Jurkat, Clone E6-1 (cell line): ENCODE measurements at regions not wholly inside any gene's neighbourhood (a gene's known extent, or its start where the extent isn't known, plus 50 kb on each side); places are given as distances from the start of the nearest gene placed in this dataset.
A peak's percentile ranks its signal among the peaks of the same experiment; 100 is the strongest.

Source experiments
- DNase-seq: peaks from one replicate; pipeline ENCODE4 v3.0.0-alpha.2; 2011; ENCODE audit warnings: low read depth, low spot score
- H3K4me3 ChIP-seq: 2 replicates; pipeline ENCODE4 v1.5.1; 2011; ENCODE audit warnings: mild to moderate bottlenecking, low read length, control low read depth, moderate library complexity

DNA sequence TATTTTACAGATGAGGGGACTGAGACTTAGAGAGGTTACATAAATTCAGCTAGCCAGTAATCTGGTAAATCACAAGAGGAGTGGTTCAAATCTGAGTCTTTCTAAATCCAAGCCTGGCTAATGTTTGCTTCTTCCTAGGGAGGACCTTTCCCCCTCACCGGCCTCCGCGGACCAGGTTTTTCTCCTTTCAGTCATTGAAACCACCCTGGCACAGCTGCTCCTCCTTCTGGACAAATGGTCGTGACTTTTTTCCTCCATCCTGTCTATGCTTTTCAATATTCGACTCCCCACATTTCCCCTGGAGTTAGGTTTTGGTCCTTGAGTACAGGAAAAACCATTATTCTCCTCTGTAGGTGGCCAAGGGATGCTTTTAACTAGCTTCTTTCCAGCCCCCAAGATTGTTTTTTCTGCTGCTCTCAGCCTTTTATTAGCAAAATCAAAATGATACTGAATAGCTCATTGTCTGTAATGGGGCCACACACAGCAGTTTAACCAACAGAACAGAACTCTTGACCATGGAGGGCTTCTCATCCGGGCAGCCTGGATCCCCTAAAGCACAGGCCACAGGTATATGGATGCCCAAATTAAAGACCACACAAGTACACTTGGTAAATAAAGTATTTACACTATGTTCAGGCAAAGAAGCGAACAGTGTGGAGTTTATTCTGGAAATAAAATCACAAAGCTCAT, 85.9 kb upstream of the KLHL25 start:
- no peak overlapping the region for H3K4me3 ChIP-seq
- no peak for DNase-seq

DNA sequence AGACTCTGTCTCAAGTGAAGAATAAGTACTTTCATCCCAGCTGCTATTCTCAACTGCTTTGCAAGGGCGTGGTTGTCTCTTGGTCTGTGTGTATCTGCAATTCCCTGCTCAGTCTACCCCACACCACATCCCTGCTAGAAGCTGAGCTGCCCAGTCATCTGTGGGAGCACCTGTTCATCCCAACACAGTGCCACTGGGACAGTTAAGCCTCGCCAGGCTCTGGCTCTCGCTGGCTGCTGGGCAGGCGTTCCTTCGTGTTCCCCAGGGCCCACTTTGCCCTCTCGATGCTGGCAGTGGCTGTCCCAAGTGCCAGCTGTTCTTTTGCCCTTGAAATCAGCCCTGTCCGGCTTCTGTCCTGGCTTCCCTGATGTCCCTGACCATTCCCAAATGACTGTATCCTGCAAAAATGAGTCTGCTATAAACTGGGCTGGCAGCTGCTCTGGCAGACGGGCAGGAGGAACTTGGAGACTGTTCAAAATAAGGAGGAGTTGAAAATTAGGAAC, 91.6 kb upstream of the KLHL25 start:
- no peak for DNase-seq
- H3K4me3 ChIP-seq = no peak overlapping the region

DNA sequence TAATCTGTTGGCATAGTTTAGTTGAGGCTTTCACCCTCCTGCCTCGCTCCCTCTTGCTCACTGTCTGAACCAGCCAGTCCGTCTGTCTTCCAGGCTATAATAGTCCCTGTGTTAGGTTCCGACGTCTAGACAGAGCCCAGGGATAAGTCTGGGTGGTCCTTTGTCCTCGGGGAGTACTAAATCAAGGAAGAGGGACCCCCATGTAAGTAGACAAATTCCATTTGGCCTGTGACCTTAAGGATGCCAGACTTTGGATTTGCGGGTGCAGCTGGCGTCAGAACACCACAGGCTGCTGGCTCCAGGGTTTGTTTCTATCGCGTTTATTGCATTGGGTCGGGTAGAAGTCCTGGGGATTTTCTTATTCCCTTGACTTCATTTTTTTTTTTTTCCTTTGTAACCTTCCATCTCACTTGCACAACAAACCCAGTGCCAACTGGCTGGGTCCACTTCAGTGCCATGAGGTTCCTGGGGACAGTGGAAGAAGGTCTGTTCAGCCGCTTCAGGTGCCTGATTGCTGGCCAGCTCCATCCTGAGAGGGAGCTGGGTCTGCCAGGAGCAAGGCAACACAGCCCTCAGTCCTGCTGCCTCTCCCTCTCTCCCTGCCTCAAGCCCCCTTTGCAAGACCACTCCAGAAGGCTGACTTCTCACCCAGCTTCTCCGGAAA, 95.4 kb upstream of the KLHL25 start:
- DNase-seq = no peak
- H3K4me3 ChIP-seq = no peak overlapping the region

- no peak overlapping the region for H3K4me3 ChIP-seq
- no peak for DNase-seq
Measured at GRCh38 chr15:85890620-85890980, 95.9 kb upstream of the KLHL25 start.

GRCh38 chr15:85891470-85891869, 96.7 kb upstream of the KLHL25 start:
- DNase-seq = no peak
- no peak overlapping the region for H3K4me3 ChIP-seq

GRCh38 chr15:85892232-85892631, 97.5 kb upstream of the KLHL25 start:
- H3K4me3 ChIP-seq = no peak overlapping the region
- DNase-seq = no peak

DNA sequence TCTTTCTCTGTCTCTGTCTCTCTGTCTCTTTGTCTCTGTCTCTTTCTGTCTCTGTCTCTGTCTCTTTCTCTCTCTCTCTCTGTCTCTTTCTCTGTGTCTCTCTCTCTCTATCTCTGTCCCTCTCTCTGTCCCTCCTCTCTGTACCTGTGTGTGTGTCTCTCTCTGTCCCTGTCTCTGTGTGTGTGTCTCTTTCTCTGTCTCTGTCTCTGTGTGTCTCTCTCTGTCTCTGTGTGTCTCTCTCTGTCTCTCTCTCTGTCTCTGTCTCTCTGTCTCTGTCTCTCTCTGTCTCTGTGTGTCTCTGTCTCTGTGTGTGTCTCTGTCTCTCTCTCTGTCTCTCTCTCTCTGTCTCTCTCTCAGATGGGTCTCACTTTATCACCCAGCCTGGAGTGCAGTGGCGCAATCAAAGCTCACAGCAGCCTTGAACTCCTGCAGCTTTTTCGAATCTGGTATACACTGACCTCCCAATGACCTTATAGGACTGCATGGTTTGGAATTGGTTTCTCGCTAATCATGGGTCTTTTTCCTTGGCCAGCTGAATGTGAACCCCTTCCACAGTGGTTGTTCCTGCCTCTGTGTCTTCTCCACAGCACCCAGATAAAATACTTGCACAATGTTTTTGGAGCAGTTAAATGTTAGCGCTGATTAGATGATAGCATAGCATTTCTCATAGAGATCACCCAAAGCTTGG, 102.6 kb upstream of the KLHL25 start:
- H3K4me3 ChIP-seq = no peak overlapping the region
- DNase-seq = no peak

DNA sequence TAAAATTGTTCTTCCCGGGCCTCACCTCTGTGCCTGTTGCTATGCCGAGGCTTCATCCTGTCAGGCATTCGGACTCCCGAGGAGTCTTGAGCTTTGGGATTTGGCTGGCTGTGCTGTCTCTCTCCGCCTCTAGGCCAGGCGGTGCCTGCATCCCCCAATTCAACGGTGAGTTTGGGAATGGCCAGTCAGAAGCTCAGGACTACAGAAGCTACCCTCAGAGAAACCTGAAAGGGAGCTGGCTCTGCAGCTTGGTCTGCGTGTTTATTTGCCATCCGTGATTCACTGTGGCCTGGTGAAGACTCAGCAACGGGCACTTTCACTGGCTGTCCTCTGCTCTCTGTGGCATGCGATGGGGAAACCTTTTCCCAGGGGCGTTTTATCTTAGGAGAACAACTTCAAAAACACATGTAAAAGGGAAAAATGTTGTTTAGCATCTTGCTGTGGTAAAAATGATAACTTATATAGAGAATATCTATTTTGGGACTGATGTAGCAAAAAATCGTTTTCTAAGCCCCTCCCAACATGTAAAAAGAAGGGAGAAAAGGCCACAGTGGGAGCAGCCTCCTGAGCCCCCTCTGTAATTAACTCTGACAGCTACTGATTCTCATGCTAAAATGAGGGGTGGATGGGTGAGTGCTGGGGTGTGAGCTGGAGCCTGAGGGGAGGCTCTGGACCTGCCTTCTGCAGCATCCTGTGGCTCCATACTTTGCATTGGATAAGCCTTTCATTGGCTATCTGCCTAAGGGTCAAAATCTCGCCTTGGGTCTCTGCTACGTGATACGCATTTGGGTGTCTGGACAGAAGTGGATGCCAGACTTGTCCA, 103.4 kb upstream of the KLHL25 start:
- DNase-seq = no peak
- no peak overlapping the region for H3K4me3 ChIP-seq

- no peak overlapping the region for H3K4me3 ChIP-seq
- DNase-seq = no peak
Measured at GRCh38 chr15:85899927-85900326, 105.2 kb upstream of the KLHL25 start.

DNA sequence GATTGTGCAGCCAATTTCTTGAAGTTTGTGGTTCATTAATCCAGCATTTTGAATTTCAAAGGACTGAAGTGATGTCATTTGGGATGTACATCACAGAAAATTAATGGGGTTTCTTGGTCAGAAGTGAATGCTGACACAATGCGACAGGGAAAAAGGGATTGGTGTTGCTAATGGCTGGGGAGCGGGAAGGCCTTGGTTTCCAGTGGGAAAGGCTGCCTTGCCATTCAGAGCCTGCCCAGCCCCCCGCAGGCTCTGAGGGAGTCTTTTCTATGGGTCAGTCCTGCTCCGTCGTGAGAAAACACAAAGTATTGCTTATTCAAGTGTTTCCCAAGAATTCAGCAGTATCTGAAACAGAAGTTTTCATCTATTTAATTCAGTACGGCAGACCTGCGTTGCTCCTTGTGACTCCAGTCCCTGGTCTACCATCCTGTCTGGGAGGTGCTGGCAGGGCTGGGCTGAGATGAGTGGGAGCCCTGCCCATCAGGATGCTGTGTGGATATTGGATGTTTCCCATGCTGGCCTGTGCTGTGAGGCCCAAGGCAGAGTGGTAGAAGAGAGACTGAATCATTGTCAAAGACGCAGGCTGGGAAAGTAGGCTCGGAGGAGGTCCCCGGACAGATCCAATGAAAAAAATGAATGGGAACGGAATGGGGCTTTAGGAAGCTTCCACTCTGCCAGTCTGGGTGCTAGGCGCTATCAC, 111.2 kb upstream of the KLHL25 start:
- H3K4me3 ChIP-seq = no peak overlapping the region
- no peak for DNase-seq

- H3K4me3 ChIP-seq = no peak overlapping the region
- DNase-seq = no peak
Measured at GRCh38 chr15:85906640-85907039, 111.9 kb upstream of the KLHL25 start.

DNA sequence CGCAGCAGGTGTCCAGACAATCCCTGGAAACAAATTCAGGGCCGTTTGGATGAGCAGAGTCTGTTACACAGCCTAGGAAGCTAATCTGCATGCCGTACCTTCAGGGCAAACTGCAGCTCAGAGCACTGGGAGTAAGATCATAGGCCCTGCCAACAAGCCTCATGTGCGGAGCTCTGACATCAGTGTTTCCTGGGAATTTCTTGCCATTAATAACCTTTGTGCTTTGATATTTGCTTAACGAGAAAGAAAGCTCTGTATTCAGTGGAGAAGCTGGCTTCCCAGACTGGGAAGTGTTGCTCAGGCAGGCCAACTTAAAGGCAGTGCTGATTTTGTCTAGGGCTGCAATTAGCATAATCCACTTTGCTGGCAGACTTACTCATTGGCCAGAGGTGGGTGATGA, 116.1 kb upstream of the KLHL25 start:
- DNase-seq = no peak
- no peak overlapping the region for H3K4me3 ChIP-seq

- peak; percentile 34 for DNase-seq
- no peak overlapping the region for H3K4me3 ChIP-seq
Measured at GRCh38 chr15:85913461-85913860, 118.7 kb upstream of the KLHL25 start.

DNA sequence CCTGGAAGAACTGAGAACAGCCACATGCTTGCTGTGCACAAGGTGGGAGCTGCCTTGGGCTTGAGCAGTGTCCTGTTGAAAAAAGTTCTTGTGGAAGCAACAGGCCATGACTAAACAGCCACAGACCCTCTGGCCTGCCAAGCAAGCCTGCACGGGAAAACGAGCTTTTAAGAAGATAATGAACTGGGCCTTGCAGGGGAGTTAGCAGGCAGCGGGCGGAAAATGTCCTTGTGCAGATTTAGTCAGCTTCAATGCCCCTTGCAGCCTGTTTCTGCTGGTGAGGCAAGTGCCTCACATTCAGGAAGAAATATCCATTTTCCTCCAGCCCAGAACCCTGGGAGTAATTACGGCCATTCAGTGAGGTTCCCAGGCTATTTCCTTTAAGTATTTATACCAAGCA, 126.2 kb upstream of the KLHL25 start:
- DNase-seq = no peak
- no peak overlapping the region for H3K4me3 ChIP-seq

GRCh38 chr15:85924088-85924487, 129.4 kb upstream of the KLHL25 start:
- H3K4me3 ChIP-seq = no peak overlapping the region
- DNase-seq = no peak

- no peak overlapping the region for H3K4me3 ChIP-seq
- DNase-seq = no peak
Measured at GRCh38 chr15:85925649-85926237, 131.0 kb upstream of the KLHL25 start.

GRCh38 chr15:85926834-85927233, 132.1 kb upstream of the KLHL25 start:
- H3K4me3 ChIP-seq = no peak overlapping the region
- DNase-seq = no peak

GRCh38 chr15:85927931-85928537, 133.3 kb upstream of the KLHL25 start:
- DNase-seq = peak; percentile 18

More at GRCh38 chr15:85927931-85928537, 133.3 kb upstream of the KLHL25 start:
- no peak overlapping the region for H3K4me3 ChIP-seq
